ENCODE measurements at regions not wholly inside any gene's neighbourhood (a gene's known extent, or its start where the extent isn't known, plus 50 kb on each side); places are given as distances from the start of the nearest gene placed in this dataset.

- Histone ChIP-seq H3K4me1 (ENCODE audit: control insufficient read depth in 2 of 2, insufficient read depth in 2 of 2, low read length in 2 of 2) (no peaks in the 10 kb centered on the region), H3K9me3 (ENCODE audit: control insufficient read depth in 2 of 2, insufficient read depth in 1 of 2, low read length in 1 of 2) (no peaks in the 10 kb centered on the region), H3K36me3 (ENCODE audit: control insufficient read depth in 2 of 2, insufficient read depth in 2 of 2, low read length in 1 of 2) (no peaks in the 10 kb centered on the region), H3K27ac (ENCODE audit: low read depth in 1 of 2, low read length in 1 of 2) (no peak overlapping the region), H3K27me3 (ENCODE audit: control insufficient read depth in 2 of 2, insufficient read depth in 1 of 2, low read length in 1 of 2) (no peaks in the 10 kb centered on the region), H3K4me3 (ENCODE audit: low read length in 2 of 2) (no peak overlapping the region)
- WGBS: 93% methylated on average over 2 of the region's 2 CpGs
- no peak for DNase-seq (ENCODE audit: low read depth in 6 of 9, low spot score in 9 of 9)
Measured at GRCh38 chr13:107821492-107821891, 393.8 kb downstream of the LIG4 start.

- H3K4me3 ChIP-seq (ENCODE audit: low read length in 2 of 2): no peak overlapping the region
- H3K27ac ChIP-seq (ENCODE audit: low read depth in 1 of 2, low read length in 1 of 2): no peak overlapping the region
- no peaks in the 10 kb centered on the region for H3K27me3 ChIP-seq (ENCODE audit: control insufficient read depth in 2 of 2, insufficient read depth in 1 of 2, low read length in 1 of 2)
- WGBS: 82% methylated on average over 2 of the region's 2 CpGs
- no peaks in the 10 kb centered on the region for H3K36me3 ChIP-seq (ENCODE audit: control insufficient read depth in 2 of 2, insufficient read depth in 2 of 2, low read length in 1 of 2)
- DNase-seq (ENCODE audit: low read depth in 6 of 9, low spot score in 9 of 9): no peak
- H3K9me3 ChIP-seq (ENCODE audit: control insufficient read depth in 2 of 2, insufficient read depth in 1 of 2, low read length in 1 of 2): no peaks in the 10 kb centered on the region
- no peaks in the 10 kb centered on the region for H3K4me1 ChIP-seq (ENCODE audit: control insufficient read depth in 2 of 2, insufficient read depth in 2 of 2, low read length in 2 of 2)
Measured at GRCh38 chr13:107819071-107819470, 396.3 kb downstream of the LIG4 start.

- H3K27me3 ChIP-seq (ENCODE audit: control insufficient read depth in 2 of 2, insufficient read depth in 1 of 2, low read length in 1 of 2): no peaks in the 10 kb centered on the region
- no peak for DNase-seq (ENCODE audit: low read depth in 6 of 9, low spot score in 9 of 9)
- no peaks in the 10 kb centered on the region for H3K36me3 ChIP-seq (ENCODE audit: control insufficient read depth in 2 of 2, insufficient read depth in 2 of 2, low read length in 1 of 2)
- WGBS: 81% methylated on average over 6 of the region's 6 CpGs
- no peaks in the 10 kb centered on the region for H3K4me1 ChIP-seq (ENCODE audit: control insufficient read depth in 2 of 2, insufficient read depth in 2 of 2, low read length in 2 of 2)
- no peaks in the 10 kb centered on the region for H3K9me3 ChIP-seq (ENCODE audit: control insufficient read depth in 2 of 2, insufficient read depth in 1 of 2, low read length in 1 of 2)
- no peak overlapping the region for H3K27ac ChIP-seq (ENCODE audit: low read depth in 1 of 2, low read length in 1 of 2)
- no peak overlapping the region for H3K4me3 ChIP-seq (ENCODE audit: low read length in 2 of 2)
Measured at GRCh38 chr13:107817647-107818287, 397.6 kb downstream of the LIG4 start.

GRCh38 chr13:107812014-107812412 lies 403.3 kb downstream of the LIG4 start:
- Histone ChIP-seq H3K4me3 (ENCODE audit: low read length in 2 of 2) (no peak overlapping the region), H3K36me3 (ENCODE audit: control insufficient read depth in 2 of 2, insufficient read depth in 2 of 2, low read length in 1 of 2) (no peaks in the 10 kb centered on the region), H3K27ac (ENCODE audit: low read depth in 1 of 2, low read length in 1 of 2) (no peak overlapping the region), H3K27me3 (ENCODE audit: control insufficient read depth in 2 of 2, insufficient read depth in 1 of 2, low read length in 1 of 2) (no peaks in the 10 kb centered on the region), H3K4me1 (ENCODE audit: control insufficient read depth in 2 of 2, insufficient read depth in 2 of 2, low read length in 2 of 2) (no peaks in the 10 kb centered on the region), H3K9me3 (ENCODE audit: control insufficient read depth in 2 of 2, insufficient read depth in 1 of 2, low read length in 1 of 2) (no peaks in the 10 kb centered on the region)
- no peak for DNase-seq (ENCODE audit: low read depth in 6 of 9, low spot score in 9 of 9)

GRCh38 chr13:107811233-107812013 lies 403.9 kb downstream of the LIG4 start:
- H3K4me3 ChIP-seq (ENCODE audit: low read length in 2 of 2): no peak overlapping the region
- no peaks in the 10 kb centered on the region for H3K27me3 ChIP-seq (ENCODE audit: control insufficient read depth in 2 of 2, insufficient read depth in 1 of 2, low read length in 1 of 2)
- no peaks in the 10 kb centered on the region for H3K9me3 ChIP-seq (ENCODE audit: control insufficient read depth in 2 of 2, insufficient read depth in 1 of 2, low read length in 1 of 2)
- H3K36me3 ChIP-seq (ENCODE audit: control insufficient read depth in 2 of 2, insufficient read depth in 2 of 2, low read length in 1 of 2): no peaks in the 10 kb centered on the region
- no peak for DNase-seq (ENCODE audit: low read depth in 6 of 9, low spot score in 9 of 9)
- no peaks in the 10 kb centered on the region for H3K4me1 ChIP-seq (ENCODE audit: control insufficient read depth in 2 of 2, insufficient read depth in 2 of 2, low read length in 2 of 2)
- 83% methylated on average over 2 of the region's 2 CpGs for WGBS
- H3K27ac ChIP-seq (ENCODE audit: low read depth in 1 of 2, low read length in 1 of 2): no peak overlapping the region

GRCh38 chr13:107809125-107809524 lies 406.2 kb downstream of the LIG4 start:
- DNase-seq (ENCODE audit: low read depth in 6 of 9, low spot score in 9 of 9): no peak
- no peaks in the 10 kb centered on the region for H3K27me3 ChIP-seq (ENCODE audit: control insufficient read depth in 2 of 2, insufficient read depth in 1 of 2, low read length in 1 of 2)
- no peaks in the 10 kb centered on the region for H3K4me1 ChIP-seq (ENCODE audit: control insufficient read depth in 2 of 2, insufficient read depth in 2 of 2, low read length in 2 of 2)
- no peaks in the 10 kb centered on the region for H3K9me3 ChIP-seq (ENCODE audit: control insufficient read depth in 2 of 2, insufficient read depth in 1 of 2, low read length in 1 of 2)
- WGBS: 92% methylated on average over 3 of the region's 3 CpGs
- no peak overlapping the region for H3K27ac ChIP-seq (ENCODE audit: low read depth in 1 of 2, low read length in 1 of 2)
- H3K36me3 ChIP-seq (ENCODE audit: control insufficient read depth in 2 of 2, insufficient read depth in 2 of 2, low read length in 1 of 2): no peaks in the 10 kb centered on the region
- H3K4me3 ChIP-seq (ENCODE audit: low read length in 2 of 2): no peak overlapping the region

GRCh38 chr13:107808389-107808788 lies 406.9 kb downstream of the LIG4 start:
- Histone ChIP-seq H3K27me3 (ENCODE audit: control insufficient read depth in 2 of 2, insufficient read depth in 1 of 2, low read length in 1 of 2) (no peaks in the 10 kb centered on the region), H3K4me3 (ENCODE audit: low read length in 2 of 2) (no peak overlapping the region), H3K27ac (ENCODE audit: low read depth in 1 of 2, low read length in 1 of 2) (no peak overlapping the region), H3K36me3 (ENCODE audit: control insufficient read depth in 2 of 2, insufficient read depth in 2 of 2, low read length in 1 of 2) (no peaks in the 10 kb centered on the region), H3K4me1 (ENCODE audit: control insufficient read depth in 2 of 2, insufficient read depth in 2 of 2, low read length in 2 of 2) (no peaks in the 10 kb centered on the region), H3K9me3 (ENCODE audit: control insufficient read depth in 2 of 2, insufficient read depth in 1 of 2, low read length in 1 of 2) (no peaks in the 10 kb centered on the region)
- WGBS: 94% methylated on average over 3 of the region's 3 CpGs
- DNase-seq (ENCODE audit: low read depth in 6 of 9, low spot score in 9 of 9): no peak

- H3K9me3 ChIP-seq (ENCODE audit: control insufficient read depth in 2 of 2, insufficient read depth in 1 of 2, low read length in 1 of 2): no peaks in the 10 kb centered on the region
- H3K36me3 ChIP-seq (ENCODE audit: control insufficient read depth in 2 of 2, insufficient read depth in 2 of 2, low read length in 1 of 2): no peaks in the 10 kb centered on the region
- H3K27me3 ChIP-seq (ENCODE audit: control insufficient read depth in 2 of 2, insufficient read depth in 1 of 2, low read length in 1 of 2): no peaks in the 10 kb centered on the region
- WGBS: 84% methylated on average over 3 of the region's 3 CpGs
- no peaks in the 10 kb centered on the region for H3K4me1 ChIP-seq (ENCODE audit: control insufficient read depth in 2 of 2, insufficient read depth in 2 of 2, low read length in 2 of 2)
- no peak overlapping the region for H3K4me3 ChIP-seq (ENCODE audit: low read length in 2 of 2)
- no peak for DNase-seq (ENCODE audit: low read depth in 6 of 9, low spot score in 9 of 9)
- H3K27ac ChIP-seq (ENCODE audit: low read depth in 1 of 2, low read length in 1 of 2): no peak overlapping the region
Measured at GRCh38 chr13:107807306-107808073, 407.8 kb downstream of the LIG4 start.

GRCh38 chr13:107806726-107807125 lies 408.6 kb downstream of the LIG4 start:
- H3K27me3 ChIP-seq (ENCODE audit: control insufficient read depth in 2 of 2, insufficient read depth in 1 of 2, low read length in 1 of 2): no peaks in the 10 kb centered on the region
- H3K27ac ChIP-seq (ENCODE audit: low read depth in 1 of 2, low read length in 1 of 2): no peak overlapping the region
- H3K4me1 ChIP-seq (ENCODE audit: control insufficient read depth in 2 of 2, insufficient read depth in 2 of 2, low read length in 2 of 2): no peaks in the 10 kb centered on the region
- H3K9me3 ChIP-seq (ENCODE audit: control insufficient read depth in 2 of 2, insufficient read depth in 1 of 2, low read length in 1 of 2): no peaks in the 10 kb centered on the region
- DNase-seq (ENCODE audit: low read depth in 6 of 9, low spot score in 9 of 9): no peak
- no peaks in the 10 kb centered on the region for H3K36me3 ChIP-seq (ENCODE audit: control insufficient read depth in 2 of 2, insufficient read depth in 2 of 2, low read length in 1 of 2)
- no peak overlapping the region for H3K4me3 ChIP-seq (ENCODE audit: low read length in 2 of 2)
- WGBS: 90% methylated on average over 2 of the region's 2 CpGs
